ENCODE measurements at regions not wholly inside any gene's neighbourhood (a gene's known extent, or its start where the extent isn't known, plus 50 kb on each side); places are given as distances from the start of the nearest gene placed in this dataset.
A peak's percentile ranks its signal among the peaks of the same experiment; 100 is the strongest.
"Not testable (repeated sequence)": the region's sequence is repeated elsewhere in the genome, so short reads cannot be mapped to it uniquely, and the experiment has no call there.

DNA sequence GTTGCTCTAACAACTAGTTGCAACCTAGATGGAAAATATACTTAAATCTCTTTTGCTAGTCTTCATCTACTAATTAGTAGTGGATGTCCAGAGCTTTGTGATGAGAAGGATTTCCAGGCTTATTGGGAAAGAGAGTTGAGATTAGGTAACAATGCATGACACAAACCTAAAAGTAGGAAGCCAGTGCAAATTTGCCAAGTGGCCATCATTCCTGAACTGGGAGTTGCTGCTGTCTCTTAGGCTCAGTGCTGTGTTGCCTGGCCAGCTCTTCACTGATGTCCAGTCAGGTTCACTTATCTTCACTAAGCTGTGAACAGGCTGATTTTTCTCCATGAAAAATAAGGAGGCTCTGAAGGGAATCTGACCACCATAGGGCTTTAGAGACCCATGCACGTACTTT, 105.6 kb upstream of the AMOT start:
- Histone ChIP-seq H3K27ac (ENCODE audit: low read depth, low read length, severe bottlenecking) (no peak overlapping the region), H3K36me3 (ENCODE audit: control insufficient read depth, insufficient read depth, low read length) (no peaks in the 10 kb centered on the region), H3K4me3 (ENCODE audit: extremely low read depth, insufficient read depth, low read length, poor library complexity, severe bottlenecking) (no peak overlapping the region), H3K9me3 (ENCODE audit: control insufficient read depth, low read length) (no peaks in the 10 kb centered on the region), H3K4me1 (ENCODE audit: control insufficient read depth, insufficient read depth, low read length, poor library complexity, severe bottlenecking) (no peaks in the 10 kb centered on the region)
- WGBS, 2 experiments (ENCODE audit: insufficient coverage in 2 of 2), result no CpG with 5 or more reads among the region's 1 CpG

DNA sequence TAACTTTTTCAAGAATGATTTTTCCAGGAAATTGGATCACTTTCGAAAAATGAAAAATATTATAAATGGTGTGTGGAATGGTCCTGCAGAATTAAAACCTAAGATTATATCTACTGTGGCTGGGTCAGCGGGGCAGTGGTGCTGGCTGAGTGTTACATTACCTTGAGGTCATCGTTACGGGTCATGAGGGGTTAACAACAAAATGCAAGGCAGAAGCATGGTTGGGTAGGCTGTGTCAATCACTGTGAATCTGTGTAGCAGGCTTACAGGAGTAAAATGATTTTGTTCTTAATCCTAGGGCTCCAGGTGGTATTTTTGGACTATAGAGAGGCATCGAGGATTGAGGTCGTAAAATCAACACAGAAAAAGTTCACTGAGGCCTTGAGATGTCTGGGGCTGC, 105.2 kb upstream of the AMOT start:
- WGBS, 2 experiments (ENCODE audit: insufficient coverage in 2 of 2), result 85% methylated on average over 2 of the region's 6 CpGs; no CpG with 5 or more reads in 1 of the 2 experiments
- H3K9me3 ChIP-seq (ENCODE audit: control insufficient read depth, low read length), result no peaks in the 10 kb centered on the region
- H3K4me1 ChIP-seq (ENCODE audit: control insufficient read depth, insufficient read depth, low read length, poor library complexity, severe bottlenecking), result no peaks in the 10 kb centered on the region
- no peak overlapping the region for H3K27ac ChIP-seq (ENCODE audit: low read depth, low read length, severe bottlenecking)
- H3K36me3 ChIP-seq (ENCODE audit: control insufficient read depth, insufficient read depth, low read length), result no peaks in the 10 kb centered on the region
- no peak overlapping the region for H3K4me3 ChIP-seq (ENCODE audit: extremely low read depth, insufficient read depth, low read length, poor library complexity, severe bottlenecking)

- Histone ChIP-seq H3K27ac (ENCODE audit: low read depth, low read length, severe bottlenecking) (no peak overlapping the region), H3K4me1 (ENCODE audit: control insufficient read depth, insufficient read depth, low read length, poor library complexity, severe bottlenecking) (no peaks in the 10 kb centered on the region), H3K36me3 (ENCODE audit: control insufficient read depth, insufficient read depth, low read length) (no peaks in the 10 kb centered on the region), H3K4me3 (ENCODE audit: extremely low read depth, insufficient read depth, low read length, poor library complexity, severe bottlenecking) (no peak overlapping the region), H3K9me3 (ENCODE audit: control insufficient read depth, low read length) (no peaks in the 10 kb centered on the region)
- 100% methylated on average over 3 of the region's 6 CpGs; no CpG with 5 or more reads in 1 of the 2 experiments for WGBS, 2 experiments (ENCODE audit: insufficient coverage in 2 of 2)
These were observed 100.7 kb upstream of the AMOT start for GRCh38 chrX:112941209-112941837.

GRCh38 chrX:112935029-112935428, 94.4 kb upstream of the AMOT start:
- Histone ChIP-seq H3K4me1 (ENCODE audit: control insufficient read depth, insufficient read depth, low read length, poor library complexity, severe bottlenecking) (no peaks in the 10 kb centered on the region), H3K27ac (ENCODE audit: low read depth, low read length, severe bottlenecking) (no peak overlapping the region), H3K9me3 (ENCODE audit: control insufficient read depth, low read length) (no peaks in the 10 kb centered on the region), H3K4me3 (ENCODE audit: extremely low read depth, insufficient read depth, low read length, poor library complexity, severe bottlenecking) (no peak overlapping the region), H3K36me3 (ENCODE audit: control insufficient read depth, insufficient read depth, low read length) (no peaks in the 10 kb centered on the region)
- WGBS, 2 experiments (ENCODE audit: insufficient coverage in 2 of 2), result no CpG with 5 or more reads among the region's 1 CpG

DNA sequence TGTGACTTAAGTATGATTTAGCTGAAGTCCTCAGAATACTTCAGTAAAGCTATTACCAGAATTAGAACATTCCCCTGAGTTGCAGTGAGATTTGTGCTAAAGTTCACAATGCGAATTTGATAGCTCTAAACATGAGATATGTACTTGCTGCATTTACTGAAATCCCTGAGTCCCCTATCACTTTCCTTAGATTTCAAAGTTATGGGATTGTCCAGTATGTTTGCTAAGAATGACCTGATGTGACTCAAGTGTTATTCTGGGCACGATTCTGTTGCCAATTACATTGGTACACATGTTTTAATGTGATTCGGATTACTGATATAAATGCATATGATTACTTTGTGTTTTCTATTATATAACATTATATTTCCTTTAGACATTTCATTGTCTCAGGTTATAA, 91.3 kb upstream of the AMOT start:
- no peaks in the 10 kb centered on the region for H3K36me3 ChIP-seq (ENCODE audit: control insufficient read depth, insufficient read depth, low read length)
- no peaks in the 10 kb centered on the region for H3K9me3 ChIP-seq (ENCODE audit: control insufficient read depth, low read length)
- H3K27ac ChIP-seq (ENCODE audit: low read depth, low read length, severe bottlenecking), result no peak overlapping the region
- H3K4me3 ChIP-seq (ENCODE audit: extremely low read depth, insufficient read depth, low read length, poor library complexity, severe bottlenecking), result no peak overlapping the region
- no CpG with 5 or more reads among the region's 3 CpGs for WGBS, 2 experiments (ENCODE audit: insufficient coverage in 2 of 2)
- H3K4me1 ChIP-seq (ENCODE audit: control insufficient read depth, insufficient read depth, low read length, poor library complexity, severe bottlenecking), result no peaks in the 10 kb centered on the region

GRCh38 chrX:112931478-112931877, 90.8 kb upstream of the AMOT start:
- H3K9me3 ChIP-seq (ENCODE audit: control insufficient read depth, low read length), result no peaks in the 10 kb centered on the region
- no peak overlapping the region for H3K27ac ChIP-seq (ENCODE audit: low read depth, low read length, severe bottlenecking)
- no CpG with 5 or more reads among the region's 3 CpGs for WGBS, 2 experiments (ENCODE audit: insufficient coverage in 2 of 2)
- no peaks in the 10 kb centered on the region for H3K36me3 ChIP-seq (ENCODE audit: control insufficient read depth, insufficient read depth, low read length)
- H3K4me1 ChIP-seq (ENCODE audit: control insufficient read depth, insufficient read depth, low read length, poor library complexity, severe bottlenecking), result no peaks in the 10 kb centered on the region
- H3K4me3 ChIP-seq (ENCODE audit: extremely low read depth, insufficient read depth, low read length, poor library complexity, severe bottlenecking), result no peak overlapping the region

DNA sequence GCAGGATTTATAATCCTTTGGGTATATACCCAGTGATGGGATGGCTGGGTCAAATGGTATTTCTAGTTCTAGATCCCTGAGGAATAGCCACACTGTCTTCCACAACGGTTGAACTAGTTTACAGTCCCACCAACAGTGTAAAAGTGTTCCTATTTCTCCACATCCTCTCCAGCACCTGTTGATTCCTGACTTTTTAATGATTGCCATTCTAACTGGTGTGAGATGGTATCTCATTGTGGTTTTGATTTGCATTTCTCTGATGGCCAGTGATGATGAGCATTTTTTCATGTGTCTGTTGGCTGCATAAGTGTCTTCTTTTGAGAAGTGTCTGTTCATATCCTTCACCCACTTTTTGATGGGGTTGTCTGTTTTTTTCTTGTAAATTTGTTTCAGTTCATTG, 82.8 kb upstream of the AMOT start:
- not testable (repeated sequence) for H3K27ac ChIP-seq (ENCODE audit: low read depth, low read length, severe bottlenecking); H3K9me3 ChIP-seq (ENCODE audit: control insufficient read depth, low read length); H3K36me3 ChIP-seq (ENCODE audit: control insufficient read depth, insufficient read depth, low read length); H3K4me3 ChIP-seq (ENCODE audit: extremely low read depth, insufficient read depth, low read length, poor library complexity, severe bottlenecking); H3K4me1 ChIP-seq (ENCODE audit: control insufficient read depth, insufficient read depth, low read length, poor library complexity, severe bottlenecking)
- WGBS, 2 experiments (ENCODE audit: insufficient coverage in 2 of 2), result no CpG with 5 or more reads among the region's 1 CpG

DNA sequence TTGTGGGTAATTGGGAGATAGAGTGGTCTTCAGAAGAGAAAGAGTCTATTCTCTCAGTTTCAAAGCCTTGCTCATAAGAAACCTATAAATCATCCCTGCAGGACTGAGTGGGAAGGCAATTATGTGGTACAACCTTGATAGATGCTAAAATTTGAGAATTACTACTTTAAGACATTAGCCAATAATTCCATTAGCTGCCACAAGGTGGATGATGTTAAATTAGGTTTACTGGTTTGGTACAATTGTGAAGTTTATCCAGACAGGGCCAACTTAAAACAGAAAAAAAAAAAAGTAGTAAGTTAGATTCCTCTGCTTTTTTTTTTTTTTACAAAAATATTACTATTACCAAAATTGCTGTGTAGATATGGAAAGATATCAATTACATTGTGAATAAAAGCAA, 73.2 kb upstream of the AMOT start:
- no peaks in the 10 kb centered on the region for H3K36me3 ChIP-seq (ENCODE audit: control insufficient read depth, insufficient read depth, low read length)
- H3K4me1 ChIP-seq (ENCODE audit: control insufficient read depth, insufficient read depth, low read length, poor library complexity, severe bottlenecking), result no peaks in the 10 kb centered on the region
- no peaks in the 10 kb centered on the region for H3K9me3 ChIP-seq (ENCODE audit: control insufficient read depth, low read length)
- no peak overlapping the region for H3K4me3 ChIP-seq (ENCODE audit: extremely low read depth, insufficient read depth, low read length, poor library complexity, severe bottlenecking)
- H3K27ac ChIP-seq (ENCODE audit: low read depth, low read length, severe bottlenecking), result no peak overlapping the region

GRCh38 chrX:112910418-112910817, 69.8 kb upstream of the AMOT start:
- no peak overlapping the region for H3K27ac ChIP-seq (ENCODE audit: low read depth, low read length, severe bottlenecking)
- no peaks in the 10 kb centered on the region for H3K36me3 ChIP-seq (ENCODE audit: control insufficient read depth, insufficient read depth, low read length)
- no peaks in the 10 kb centered on the region for H3K9me3 ChIP-seq (ENCODE audit: control insufficient read depth, low read length)
- no peaks in the 10 kb centered on the region for H3K4me1 ChIP-seq (ENCODE audit: control insufficient read depth, insufficient read depth, low read length, poor library complexity, severe bottlenecking)
- no peak overlapping the region for H3K4me3 ChIP-seq (ENCODE audit: extremely low read depth, insufficient read depth, low read length, poor library complexity, severe bottlenecking)

GRCh38 chrX:112901869-112902725, 61.5 kb upstream of the AMOT start:
- peak overlapping the region; percentile 16 for H3K27ac ChIP-seq (ENCODE audit: low read depth, low read length, severe bottlenecking)
- no CpG with 5 or more reads among the region's 3 CpGs for WGBS, 2 experiments (ENCODE audit: insufficient coverage in 2 of 2)
- H3K4me1 ChIP-seq (ENCODE audit: control insufficient read depth, insufficient read depth, low read length, poor library complexity, severe bottlenecking), result no peaks in the 10 kb centered on the region
- H3K36me3 ChIP-seq (ENCODE audit: control insufficient read depth, insufficient read depth, low read length), result no peaks in the 10 kb centered on the region
- H3K4me3 ChIP-seq (ENCODE audit: extremely low read depth, insufficient read depth, low read length, poor library complexity, severe bottlenecking), result no peak overlapping the region
- no peaks in the 10 kb centered on the region for H3K9me3 ChIP-seq (ENCODE audit: control insufficient read depth, low read length)

- H3K9me3 ChIP-seq (ENCODE audit: control insufficient read depth, low read length), result no peaks in the 10 kb centered on the region
- WGBS, 2 experiments (ENCODE audit: insufficient coverage in 2 of 2), result no CpG with 5 or more reads among the region's 1 CpG
These were observed 55.4 kb upstream of the AMOT start for GRCh38 chrX:112896051-112896450.

More at GRCh38 chrX:112896051-112896450, 55.4 kb upstream of the AMOT start:
- H3K36me3 ChIP-seq (ENCODE audit: control insufficient read depth, insufficient read depth, low read length), result no peaks in the 10 kb centered on the region
- no peak overlapping the region for H3K4me3 ChIP-seq (ENCODE audit: extremely low read depth, insufficient read depth, low read length, poor library complexity, severe bottlenecking)
- H3K4me1 ChIP-seq (ENCODE audit: control insufficient read depth, insufficient read depth, low read length, poor library complexity, severe bottlenecking), result no peaks in the 10 kb centered on the region
- H3K27ac ChIP-seq (ENCODE audit: low read depth, low read length, severe bottlenecking), result no peak overlapping the region
